Lung (tissue), 11 donors: ENCODE measurements at regions not wholly inside any gene's neighbourhood (a gene's known extent, or its start where the extent isn't known, plus 50 kb on each side); places are given as distances from the start of the nearest gene placed in this dataset.

ENCODE experiments used
- ATAC-seq: fragments of 200-7000 bp; cut with Tn5 transposase; one replicate; pipeline ENCODE4 v1.9.1; 2020; ENCODE audit warnings: moderate number of reproducible peaks; ENCODE audit not compliant: insufficient read depth, low FRiP score
- DNase-seq, 3 donors: peaks; one replicate each; pipeline ENCODE4 v3.0.0-alpha.2; 2013 to 2017
- H3K27ac ChIP-seq, 2 donors: one replicate each; pipeline ENCODE4 v1.5.1; 2013; ENCODE audit warnings: mild to moderate bottlenecking in 2 of 2, moderate library complexity in 2 of 2, control low read depth in 1 of 2, inconsistent platforms in 1 of 2, low read depth in 1 of 2, low read length in 1 of 2
- H3K27me3 ChIP-seq, 3 donors: one replicate each; pipeline ENCODE4 v1.5.1; 2013; ENCODE audit warnings: low read length in 2 of 3; ENCODE audit not compliant: control insufficient read depth in 3 of 3, insufficient read depth in 3 of 3
- H3K36me3 ChIP-seq, 4 donors: one replicate each; pipeline ENCODE4 v1.5.1; 2013; ENCODE audit warnings: low read length in 4 of 4, mild to moderate bottlenecking in 1 of 4, moderate library complexity in 1 of 4; ENCODE audit not compliant: control insufficient read depth in 4 of 4, insufficient read depth in 4 of 4
- H3K4me1 ChIP-seq, 5 donors: one replicate each; pipeline ENCODE4 v1.5.1; 2013; ENCODE audit warnings: low read length in 5 of 5, mild to moderate bottlenecking in 2 of 5, moderate library complexity in 1 of 5; ENCODE audit not compliant: control insufficient read depth in 5 of 5, insufficient read depth in 5 of 5
- H3K4me3 ChIP-seq: one replicate; pipeline ENCODE4 v1.5.1; 2013; ENCODE audit warnings: mild to moderate bottlenecking, control low read depth, moderate library complexity
- H3K9ac ChIP-seq, 2 donors: one replicate each; pipeline ENCODE4 v1.5.1; 2013; ENCODE audit warnings: low read length in 2 of 2, control low read depth in 1 of 2; ENCODE audit not compliant: insufficient read depth in 1 of 2
- H3K9me3 ChIP-seq, 4 donors: one replicate each; pipeline ENCODE4 v1.5.1; 2013; ENCODE audit warnings: low read length in 3 of 4, mild to moderate bottlenecking in 1 of 4, moderate library complexity in 1 of 4; ENCODE audit not compliant: control insufficient read depth in 4 of 4, insufficient read depth in 3 of 4
- CTCF ChIP-seq: IDR thresholded peaks from 2 replicates; pipeline ENCODE4 v1.5.1; 2012; ENCODE audit warnings: mild to moderate bottlenecking; ENCODE audit errors: control extremely low read depth, extremely low read depth
- WGBS, 2 donors: extraction: QIAGEN DNeasy Blood & Tissue Kit; methylation state at CpG; one replicate each; pipeline ENCODE4 v1.1.7; 2013; 5-methylcytosine and 5-hydroxymethylcytosine counted together
- donor health status: control.
- donor health status: control.
- donor health status: Bipolar disorder and iron deficiency.
- donor health status: healthy.
- donor health status: DM: yes; HTN: yes; CAD: no.

DNA sequence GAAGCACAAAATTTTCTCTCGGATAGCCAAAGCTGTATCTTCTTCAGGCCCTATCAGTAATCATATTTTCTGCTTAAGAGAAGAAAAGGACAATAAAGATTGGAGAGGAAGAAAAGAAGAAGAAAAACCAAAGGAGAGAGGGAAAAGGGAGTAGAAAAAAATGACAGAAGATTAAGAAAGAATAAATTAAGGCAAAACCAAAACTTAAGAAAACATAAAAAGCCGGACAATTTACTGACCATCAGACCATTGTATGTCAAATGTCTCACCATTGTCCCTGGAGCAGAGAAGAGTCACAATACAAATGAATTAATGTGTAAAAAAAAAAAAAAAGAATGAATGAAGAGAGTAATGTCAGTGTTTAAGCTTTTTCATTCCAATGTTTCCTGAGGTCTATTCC lies 1274.8 kb downstream of the FSCB start:
- no peak for TF ChIP-seq CTCF
- 87 to 89% methylated on average over 2 of the region's 2 CpGs for WGBS, 2 donors
- DNase-seq: no peak

DNA sequence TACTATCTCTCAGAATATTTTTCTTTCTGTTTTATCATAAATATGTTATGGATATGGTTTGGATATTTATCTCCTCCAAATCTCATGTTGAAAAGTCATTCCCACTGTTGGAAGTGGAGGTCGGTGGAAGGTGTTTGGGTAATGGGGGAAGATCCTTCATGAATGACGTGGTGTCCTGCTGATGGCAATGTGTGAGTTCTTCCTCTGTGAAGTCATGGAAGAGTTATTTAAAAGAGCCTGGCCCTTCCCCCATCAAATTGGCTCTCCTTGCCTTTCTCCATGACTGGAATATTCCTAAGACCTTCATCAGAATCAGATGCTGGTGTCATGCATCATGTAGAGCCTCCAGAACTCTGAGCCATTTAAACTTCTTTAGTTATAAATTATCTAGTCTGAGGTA lies 1291.6 kb downstream of the FSCB start:
- Histone ChIP-seq H3K4me1 (no peaks in the 10 kb centered on the region), H3K9ac (no peak overlapping the region), H3K27me3 (no peaks in the 10 kb centered on the region), H3K27ac (no peak overlapping the region), H3K4me3 (no peak overlapping the region), H3K9me3 (peaks cover 0 to 2% (median 0%) of the 10 kb centered on the region in 4 donors), H3K36me3 (no peaks in the 10 kb centered on the region)
- ATAC-seq: no peak
- no peak for TF ChIP-seq CTCF
- 68 to 77% methylated on average over 2 of the region's 2 CpGs for WGBS, 2 donors
- no peak for DNase-seq

More for the DNA sequence above, 1274.8 kb downstream of the FSCB start:
- no peak overlapping the region for H3K9ac ChIP-seq
- no peaks in the 10 kb centered on the region for H3K4me1 ChIP-seq
- no peaks in the 10 kb centered on the region for H3K36me3 ChIP-seq
- H3K4me3 ChIP-seq: no peak overlapping the region
- no peaks in the 10 kb centered on the region for H3K27me3 ChIP-seq
- peaks cover 0 to 2% (median 0%) of the 10 kb centered on the region in 4 donors for H3K9me3 ChIP-seq
- ATAC-seq: no peak
- H3K27ac ChIP-seq: no peak overlapping the region

GRCh38 chr14:43207189-43207588 lies 1299.9 kb downstream of the FSCB start:
- DNase-seq: no peak
- Histone ChIP-seq H3K9ac (no peak overlapping the region), H3K9me3 (no peaks in the 10 kb centered on the region), H3K27me3 (no peaks in the 10 kb centered on the region), H3K4me1 (no peaks in the 10 kb centered on the region), H3K27ac (no peak overlapping the region), H3K4me3 (no peak overlapping the region), H3K36me3 (no peaks in the 10 kb centered on the region)
- no peak for ATAC-seq
- TF ChIP-seq CTCF: no peak
- 88 to 91% methylated on average over 2 of the region's 2 CpGs for WGBS, 2 donors

GRCh38 chr14:43204816-43205215 lies 1302.3 kb downstream of the FSCB start:
- no peak for ATAC-seq
- no peaks in the 10 kb centered on the region for H3K9me3 ChIP-seq
- H3K4me1 ChIP-seq: no peaks in the 10 kb centered on the region
- peak in 1 of 3 donors; percentile 1 for DNase-seq
- H3K9ac ChIP-seq: no peak overlapping the region
- no peak overlapping the region for H3K4me3 ChIP-seq
- WGBS, 2 donors: 57 to 69% methylated on average over 2 of the region's 2 CpGs
- no peaks in the 10 kb centered on the region for H3K36me3 ChIP-seq
- no peak overlapping the region for H3K27ac ChIP-seq
- no peaks in the 10 kb centered on the region for H3K27me3 ChIP-seq
- no peak for TF ChIP-seq CTCF
